HCT116 (cell line): ENCODE measurements at regions not wholly inside any gene's neighbourhood (a gene's known extent, or its start where the extent isn't known, plus 50 kb on each side); places are given as distances from the start of the nearest gene placed in this dataset.

Experiments
- ATAC-seq: fragments of 200-7000 bp; cut with Tn5 transposase; 2 replicates; pipeline ENCODE4 v1.9.1; 2020; ENCODE audit warnings: mild to moderate bottlenecking, moderate library complexity
- BruUV-seq: library from RNA; stranded (reverse); fragments of 400-500 nt; replicated peaks from 2 replicates; lab custom pipeline; 2021; lab: Mats Ljungman, UMichigan
- CTCF ChIA-PET: fragments of 300-600 bp; sonication (Branson Sonifier 250); formaldehyde crosslinking; loops from one replicate; lab custom pipeline; 2021; ENCODE audit warnings: antibody characterized with exemption; lab: Charles Lee
- POLR2A ChIA-PET: fragments of 300-600, 350-600 bp; sonication (Branson Sonifier 250); formaldehyde crosslinking; loops from one replicate; lab custom pipeline; 2021; ENCODE audit warnings: antibody characterized with exemption; lab: Charles Lee
- RAD21 ChIA-PET, 2 experiments: fragments of 300-600 bp; sonication (Branson Sonifier 250); formaldehyde crosslinking; loops; one replicate each; lab custom pipeline; 2023; ENCODE audit warnings: low total read pairs in 2 of 2; ENCODE audit not compliant: uncharacterized antibody in 2 of 2, unreplicated experiment in 2 of 2, low non-redundant PET in 1 of 2; lab: Charles Lee
- DNase-seq: peaks from one replicate; pipeline ENCODE4 v3.0.0-alpha.2; 2010; ENCODE audit warnings: low read depth, low spot score
- H2AFZ ChIP-seq: fragments of 200-600 bp; shearing (Covaris generic), sonication (generic); 2 replicates; pipeline ENCODE4 v1.6.1; 2017; ENCODE audit warnings: low read depth, mixed run types, mixed read lengths, antibody characterized with exemption, low read length; ENCODE audit not compliant: poor library complexity, severe bottlenecking
- H3K27ac ChIP-seq: 2 replicates; pipeline ENCODE4 v1.5.1; 2012; ENCODE audit warnings: low read depth, low read length
- H3K27me3 ChIP-seq: fragments of 200-600 bp; sonication (generic); 2 replicates; pipeline ENCODE4 v1.6.1; 2016; ENCODE audit warnings: mixed run types, low read length, mixed read lengths; ENCODE audit not compliant: insufficient read depth
- H3K36me3 ChIP-seq, 2 experiments: fragments of 200-500 bp in 1 of 2; fragments of 200-600 bp in 1 of 2; sonication (Bioruptor generic) in 1 of 2; sonication (generic) in 1 of 2; 2 replicates each; pipeline versions ENCODE4 v1.5.1 to v1.6.1; 2014 to 2016; ENCODE audit warnings: low read length in 2 of 2, inconsistent platforms in 1 of 2, mixed read lengths in 1 of 2, mixed run types in 1 of 2; ENCODE audit not compliant: insufficient read depth in 2 of 2, control insufficient read depth in 1 of 2
- H3K4me1 ChIP-seq, 2 experiments: fragments of 200-600 bp in 1 of 2; sonication (generic) in 1 of 2; 2 replicates each; pipeline versions ENCODE4 v1.5.1 to v1.6.1; 2012 to 2017; ENCODE audit warnings: low read length in 2 of 2, inconsistent platforms in 1 of 2, mild to moderate bottlenecking in 1 of 2, mixed read lengths in 1 of 2, mixed run types in 1 of 2, moderate library complexity in 1 of 2; ENCODE audit not compliant: insufficient read depth in 2 of 2, control insufficient read depth in 1 of 2
- H3K4me2 ChIP-seq: fragments of 200-600 bp; sonication (generic); 2 replicates; pipeline ENCODE4 v1.6.1; 2017; ENCODE audit warnings: mixed run types, low read length, mixed read lengths
- H3K4me3 ChIP-seq, 2 experiments: fragments of 200-600 bp in 1 of 2; sonication (generic) in 1 of 2; replicated peaks in 1 of 2; 2 replicates each; pipeline ENCODE4 v1.5.1; 2011 to 2016; ENCODE audit warnings: low read length in 2 of 2, control low read depth in 1 of 2, low read depth in 1 of 2, mild to moderate bottlenecking in 1 of 2, mixed read lengths in 1 of 2, mixed run types in 1 of 2
- H3K79me2 ChIP-seq: fragments of 200-600 bp; sonication (generic); 2 replicates; pipeline ENCODE4 v1.6.1; 2017; ENCODE audit warnings: mild to moderate bottlenecking, mixed run types, low read length, moderate library complexity, mixed read lengths; ENCODE audit not compliant: insufficient read depth
- H3K9ac ChIP-seq: fragments of 200-600 bp; sonication (generic); 2 replicates; pipeline ENCODE4 v1.6.1; 2016; ENCODE audit warnings: low read length, mixed read lengths
- H3K9me2 ChIP-seq: fragments of 200-600 bp; sonication (generic), shearing (Covaris generic); 2 replicates; pipeline ENCODE4 v1.6.1; 2017; ENCODE audit warnings: mixed run types, mild to moderate bottlenecking, moderate library complexity; ENCODE audit not compliant: insufficient read depth
- H3K9me3 ChIP-seq, 2 experiments: fragments of 200-500 bp in 1 of 2; fragments of 200-600 bp in 1 of 2; sonication (Bioruptor generic) in 1 of 2; sonication (generic) in 1 of 2; 2 replicates each; pipeline ENCODE4 v1.6.1; 2014 to 2017; ENCODE audit warnings: low read length in 2 of 2, mixed read lengths in 2 of 2, inconsistent platforms in 1 of 2, low read depth in 1 of 2, mild to moderate bottlenecking in 1 of 2, mixed run types in 1 of 2, moderate library complexity in 1 of 2; ENCODE audit not compliant: control insufficient read depth in 1 of 2, insufficient read depth in 1 of 2
- H4K20me1 ChIP-seq: fragments of 200-600 bp; sonication (generic), shearing (Covaris generic); 2 replicates; pipeline ENCODE4 v1.6.1; 2017; ENCODE audit warnings: mixed run types, mild to moderate bottlenecking, moderate library complexity; ENCODE audit not compliant: insufficient read depth
- ATF3 ChIP-seq: IDR thresholded peaks from 2 replicates; pipeline ENCODE4 v1.6.1; 2012
- CBX3 ChIP-seq: IDR thresholded peaks from 2 replicates; pipeline ENCODE4 v1.6.1; 2012; ENCODE audit warnings: low read depth
- CEBPB ChIP-seq: IDR thresholded peaks from 2 replicates; pipeline ENCODE4 v1.6.1; 2012; ENCODE audit warnings: low read depth
- CTCF ChIP-seq, 3 experiments: fragments of 200-600 bp in 1 of 3; sonication (generic) in 1 of 3; IDR thresholded peaks in 2 of 3; conservative IDR thresholded peaks in 1 of 3; 2 replicates each; pipeline ENCODE4 v1.5.1; 2012 to 2017; ENCODE audit warnings: low read depth in 2 of 3, low read length in 2 of 3, antibody characterized with exemption in 1 of 3, borderline replicate concordance in 1 of 3, control low read depth in 1 of 3, mild to moderate bottlenecking in 1 of 3, mixed read lengths in 1 of 3, mixed run types in 1 of 3, moderate library complexity in 1 of 3; ENCODE audit not compliant: insufficient read depth in 1 of 3
- ELF1 ChIP-seq: IDR thresholded peaks from 2 replicates; pipeline ENCODE4 v1.6.1; 2012; ENCODE audit warnings: low read depth, borderline replicate concordance
- EZH2 ChIP-seq: fragments of 200-600 bp; sonication (generic); IDR thresholded peaks from 2 replicates; pipeline ENCODE4 v1.6.1; 2017; ENCODE audit warnings: antibody characterized with exemption, mixed run types
- MAX ChIP-seq: IDR thresholded peaks from 2 replicates; pipeline ENCODE4 v1.6.1; 2012
- POLR2AphosphoS5 ChIP-seq: IDR thresholded peaks from 2 replicates; pipeline ENCODE4 v1.6.1; 2011; ENCODE audit warnings: mild to moderate bottlenecking, low read depth, low read length, moderate library complexity
- RAD21 ChIP-seq: IDR thresholded peaks from 2 replicates; pipeline ENCODE4 v1.6.1; 2012; ENCODE audit warnings: low read depth, mild to moderate bottlenecking
- SIN3A ChIP-seq: IDR thresholded peaks from 2 replicates; pipeline ENCODE4 v1.6.1; 2012; ENCODE audit warnings: low read depth
- TCF7L2 ChIP-seq: IDR thresholded peaks from 2 replicates; pipeline ENCODE4 v1.7.0; 2011; ENCODE audit warnings: borderline replicate concordance, inconsistent platforms; ENCODE audit not compliant: insufficient read depth, insufficient read length; ENCODE audit errors: extremely low read depth
- YY1 ChIP-seq: IDR thresholded peaks from 2 replicates; pipeline ENCODE4 v1.6.1; 2011; ENCODE audit warnings: low read length, low read depth, moderate library complexity, mild to moderate bottlenecking; ENCODE audit not compliant: insufficient replicate concordance; ENCODE audit errors: extremely low read depth
- ZBTB33 ChIP-seq: IDR thresholded peaks from 2 replicates; pipeline ENCODE4 v1.6.1; 2011; ENCODE audit warnings: mild to moderate bottlenecking, low read length, moderate library complexity; ENCODE audit not compliant: insufficient replicate concordance; ENCODE audit errors: extremely low read depth
- ZFX ChIP-seq: fragments of 450-650 bp; IDR thresholded peaks from 2 replicates; pipeline ENCODE4 v1.6.1; 2017
- ZNF274 ChIP-seq: fragments of 200-500 bp; sonication (Bioruptor generic); IDR thresholded peaks from 2 replicates; pipeline ENCODE4 v1.6.1; 2014; ENCODE audit warnings: mild to moderate bottlenecking, low read depth, low read length, inconsistent platforms
- intact Hi-C: fragments of 100-400 bp; cut with micrococcal nuclease; formaldehyde crosslinking; loops from 2 replicates; pipeline ENCODE4 v1.10.0; 2022

GRCh38 chr12:34386621-34387255 is 364.4 kb downstream of the ALG10 start:
- no peaks in the 10 kb centered on the region for H3K27me3 ChIP-seq
- DNase-seq, result no peak

More at GRCh38 chr12:34386621-34387255, 364.4 kb downstream of the ALG10 start:
- BruUV-seq, result no TSS peak
- H3K9ac ChIP-seq, result no peak overlapping the region
- no peak overlapping the region for H2AFZ ChIP-seq
- no peaks in the 10 kb centered on the region for H3K9me2 ChIP-seq
- no peaks in the 10 kb centered on the region for H4K20me1 ChIP-seq
- H3K4me3 ChIP-seq, result no peak overlapping the region
- ChIA-PET CTCF (no interaction called here), POLR2A (no interaction called here), RAD21 (no interaction called here)
- H3K4me1 ChIP-seq, result no peaks in the 10 kb centered on the region
- no peaks in the 10 kb centered on the region for H3K36me3 ChIP-seq
- H3K4me2 ChIP-seq, result no peak overlapping the region
- H3K9me3 ChIP-seq, result no peaks in the 10 kb centered on the region
- no peak overlapping the region for H3K27ac ChIP-seq
- H3K79me2 ChIP-seq, result no peaks in the 10 kb centered on the region
- no peak for ATAC-seq
- no peak for TF ChIP-seq CTCF (IDR thresholded peaks at IDR 0.05 in 2 of 3, conservative IDR thresholded peaks at IDR 0.05 in 1 of 3; ENCODE audit: borderline replicate concordance in 1 of 3, insufficient read depth in 1 of 3, low read depth in 2 of 3, low read length in 2 of 3)
- no peak for TF ChIP-seq ATF3
- TF ChIP-seq CEBPB, result no peak
- TF ChIP-seq ZBTB33, result no peak
- TF ChIP-seq ELF1, result no peak
- no peak for TF ChIP-seq ZNF274
- no peak for TF ChIP-seq TCF7L2
- TF ChIP-seq RAD21, result no peak
- no peak for TF ChIP-seq SIN3A
- no peak for TF ChIP-seq EZH2
- TF ChIP-seq CBX3, result no peak
- no peak for TF ChIP-seq ZFX
- TF ChIP-seq YY1, result no peak
- no peak for TF ChIP-seq MAX
- no peak for TF ChIP-seq POLR2AphosphoS5
- TF ChIP-seq, all 23 proteins: peak for 0
- intact Hi-C loops, result no loop called here
